B cell (primary cell): ENCODE measurements at regions not wholly inside any gene's neighbourhood (a gene's known extent, or its start where the extent isn't known, plus 50 kb on each side); places are given as distances from the start of the nearest gene placed in this dataset.

ENCODE experiments used
- ATAC-seq: fragments of 200-7000 bp; cut with Tn5 transposase; one replicate; pipeline ENCODE4 v1.10.0; 2021; ENCODE audit warnings: low read depth, mild to moderate bottlenecking, moderate number of reproducible peaks, moderate library complexity
- CTCF ChIA-PET: fragments of 350-600 bp; sonication (Branson Sonifier 250); formaldehyde crosslinking; loops from one replicate; lab custom pipeline; 2021; ENCODE audit warnings: antibody characterized with exemption, inconsistent platforms; lab: Charles Lee
- POLR2A ChIA-PET: fragments of 350-600 bp; sonication (Branson Sonifier 250); formaldehyde crosslinking; loops from one replicate; lab custom pipeline; 2021; ENCODE audit warnings: antibody characterized with exemption; lab: Charles Lee
- DNase-seq: peaks from one replicate; pipeline ENCODE4 v3.0.0; 2013
- H2AFZ ChIP-seq: 2 replicates; pipeline ENCODE4 v1.6.1; 2012; ENCODE audit warnings: mild to moderate bottlenecking, low read depth, low read length; ENCODE audit not compliant: insufficient read depth, poor library complexity, severe bottlenecking
- H3K27ac ChIP-seq, 2 donors: 1 replicate in 1 of 2; 2 replicates in 1 of 2; pipeline ENCODE4 v1.5.1; 2012 to 2013; ENCODE audit warnings: low read length in 2 of 2, mild to moderate bottlenecking in 2 of 2, moderate library complexity in 1 of 2
- H3K27me3 ChIP-seq, 4 experiments: fragments of 200-600 bp in 1 of 4; sonication (generic) in 1 of 4; replicated peaks in 1 of 4; 1 replicate in 2 of 4; 2 replicates in 2 of 4; pipeline versions ENCODE4 v1.6.1 to v1.7.0; 2013 to 2016; ENCODE audit warnings: low read length in 3 of 4, mild to moderate bottlenecking in 2 of 4, mixed read lengths in 1 of 4, moderate library complexity in 1 of 4; ENCODE audit not compliant: insufficient read depth in 4 of 4, control insufficient read depth in 3 of 4; ENCODE audit errors: control extremely low read depth in 1 of 4
- H3K36me3 ChIP-seq, 2 experiments: replicated peaks in 1 of 2; 1 replicate in 1 of 2; 2 replicates in 1 of 2; pipeline versions ENCODE4 v1.6.1 to v1.7.1; 2013; ENCODE audit warnings: low read length in 1 of 2; ENCODE audit not compliant: insufficient read depth in 2 of 2, control insufficient read depth in 1 of 2; ENCODE audit errors: control extremely low read depth in 1 of 2, extremely low read depth in 1 of 2
- H3K4me1 ChIP-seq, 2 donors: fragments of 200-600 bp in 1 of 2; sonication (generic) in 1 of 2; 1 replicate in 1 of 2; 2 replicates in 1 of 2; pipeline versions ENCODE4 v1.5.1 to v1.6.1; 2013 to 2017; ENCODE audit warnings: low read length in 2 of 2; ENCODE audit not compliant: control insufficient read depth in 2 of 2, insufficient read depth in 2 of 2
- H3K4me2 ChIP-seq: replicated peaks from 2 replicates; pipeline ENCODE3; 2012; ENCODE audit warnings: mild to moderate bottlenecking, low read depth, low read length; ENCODE audit not compliant: poor library complexity, severe bottlenecking
- H3K4me3 ChIP-seq, 5 experiments: fragments of 200-600 bp in 1 of 5; sonication (generic) in 1 of 5; 1 replicate in 3 of 5; 2 replicates in 2 of 5; pipeline versions ENCODE4 v1.5.1 to v1.7.0; 2011 to 2016; ENCODE audit warnings: low read length in 4 of 5, mild to moderate bottlenecking in 4 of 5, low read depth in 2 of 5, control low read depth in 1 of 5, moderate library complexity in 1 of 5; ENCODE audit not compliant: insufficient read depth in 1 of 5; ENCODE audit errors: control extremely low read depth in 1 of 5, extremely low read depth in 1 of 5
- H3K79me2 ChIP-seq: fragments of 200-600 bp; sonication (generic); one replicate; pipeline ENCODE4 v1.6.0; 2016; ENCODE audit warnings: low read length; ENCODE audit not compliant: control insufficient read depth, insufficient read depth
- H3K9ac ChIP-seq: fragments of 200-600 bp; sonication (generic); 2 replicates; pipeline ENCODE4 v1.6.1; 2017; ENCODE audit warnings: mild to moderate bottlenecking, low read length, moderate library complexity
- H3K9me3 ChIP-seq, 3 donors: one replicate each; pipeline versions ENCODE4 v1.6.1 to v1.7.1; 2013; ENCODE audit warnings: low read length in 2 of 3; ENCODE audit not compliant: control insufficient read depth in 2 of 3, insufficient read depth in 1 of 3; ENCODE audit errors: control extremely low read depth in 1 of 3
- H4K20me1 ChIP-seq: 2 replicates; pipeline ENCODE4 v1.6.0; 2012; ENCODE audit warnings: mild to moderate bottlenecking, low read length; ENCODE audit not compliant: insufficient read depth, control insufficient read depth, poor library complexity, severe bottlenecking
- H3K27ac Mint-ChIP-seq: one replicate; pipeline ENCODE4 v1.8.0; 2021; ENCODE audit warnings: mixed read lengths
- H3K27me3 Mint-ChIP-seq: one replicate; pipeline ENCODE4 v1.8.0; 2021; ENCODE audit warnings: mixed read lengths
- H3K4me1 Mint-ChIP-seq: one replicate; pipeline ENCODE4 v1.8.0; 2021; ENCODE audit warnings: mixed read lengths
- H3K4me3 Mint-ChIP-seq: one replicate; pipeline ENCODE4 v1.8.0; 2021; ENCODE audit warnings: mixed read lengths
- H3K9me3 Mint-ChIP-seq: one replicate; pipeline ENCODE4 v1.8.0; 2022; ENCODE audit warnings: mixed read lengths; ENCODE audit not compliant: insufficient read depth
- CTCF ChIP-seq: fragments of 200-600 bp; IDR thresholded peaks from one replicate; pipeline ENCODE4 v1.8.0; 2022; ENCODE audit warnings: antibody characterized with exemption, mild to moderate bottlenecking
- EZH2 ChIP-seq: IDR thresholded peaks from 2 replicates; pipeline ENCODE4 v1.6.1; 2012; ENCODE audit warnings: borderline replicate concordance, low read depth, mild to moderate bottlenecking, moderate library complexity, low read length; ENCODE audit not compliant: insufficient read depth, poor library complexity, severe bottlenecking
- WGBS: methylation state at CpG from one replicate; pipeline ENCODE4 v1.1.5; 2013; ENCODE audit warnings: missing lambda C conversion rate; ENCODE audit not compliant: insufficient coverage; 5-methylcytosine and 5-hydroxymethylcytosine counted together
- intact Hi-C: fragments of 100-400 bp; cut with micrococcal nuclease; formaldehyde crosslinking; loops from one replicate; pipeline ENCODE4 v1.10.0; 2022

- Histone ChIP-seq H2AFZ (no peak overlapping the region), H3K4me1 (no peaks in the 10 kb centered on the region), H3K4me3 (no peak overlapping the region), H3K9me3 (no peaks in the 10 kb centered on the region), H4K20me1 (no peaks in the 10 kb centered on the region), H3K36me3 (no peaks in the 10 kb centered on the region), H3K27ac (no peak overlapping the region), H3K79me2 (no peaks in the 10 kb centered on the region), H3K9ac (no peak overlapping the region), H3K4me2 (no peak overlapping the region), H3K27me3 (peaks cover 0 to 2% (median 0%) of the 10 kb centered on the region in 4 experiments)
- WGBS, result no CpG with 5 or more reads among the region's 3 CpGs
- intact Hi-C loops, result no loop called here
- no peak overlapping the region for H3K27ac Mint-ChIP-seq
- CTCF ChIA-PET, result no interaction called here
- ATAC-seq (no peak), DNase-seq (no peak)
- no peaks in the 10 kb centered on the region for H3K9me3 Mint-ChIP-seq
- no peak for TF ChIP-seq CTCF
- TF ChIP-seq EZH2, result no peak
- no peaks in the 10 kb centered on the region for H3K4me1 Mint-ChIP-seq
- POLR2A ChIA-PET, result no interaction called here
- H3K4me3 Mint-ChIP-seq, result no peak overlapping the region
- peaks cover 5% of the 10 kb centered on the region for H3K27me3 Mint-ChIP-seq
These were observed 363.6 kb downstream of the RNF144A start for GRCh38 chr2:7280790-7281189.

- H3K4me1 ChIP-seq, result no peaks in the 10 kb centered on the region
- WGBS, result 67% methylated on average over 4 of the region's 9 CpGs
- H3K4me3 ChIP-seq, result no peak overlapping the region
- no peak overlapping the region for H2AFZ ChIP-seq
- no peaks in the 10 kb centered on the region for H3K9me3 Mint-ChIP-seq
- no peak overlapping the region for H3K4me2 ChIP-seq
- peaks cover 0 to 2% (median 0%) of the 10 kb centered on the region in 4 experiments for H3K27me3 ChIP-seq
- TF ChIP-seq CTCF (no peak), EZH2 (no peak)
- no peak overlapping the region for H3K4me3 Mint-ChIP-seq
- DNase-seq, result no peak
- no peak overlapping the region for H3K27ac ChIP-seq
- H3K36me3 ChIP-seq, result no peaks in the 10 kb centered on the region
- H3K27me3 Mint-ChIP-seq, result peaks cover 5% of the 10 kb centered on the region
- H3K79me2 ChIP-seq, result no peaks in the 10 kb centered on the region
- no peaks in the 10 kb centered on the region for H3K4me1 Mint-ChIP-seq
- POLR2A ChIA-PET, result no interaction called here
- no peaks in the 10 kb centered on the region for H4K20me1 ChIP-seq
- no peak overlapping the region for H3K27ac Mint-ChIP-seq
- intact Hi-C loops, result no loop called here
- no peak overlapping the region for H3K9ac ChIP-seq
- CTCF ChIA-PET, result no interaction called here
- H3K9me3 ChIP-seq, result no peaks in the 10 kb centered on the region
- no peak for ATAC-seq
These were observed 364.3 kb downstream of the RNF144A start for GRCh38 chr2:7281231-7282201.
